Hematopoietic multipotent progenitor cell treated with erythropoietin and hydrocortisone succinate and interleukin-3 and kit ligand, for 8 days (in vitro differentiated cells): ENCODE measurements at regions not wholly inside any gene's neighbourhood (a gene's known extent, or its start where the extent isn't known, plus 50 kb on each side); places are given as distances from the start of the nearest gene placed in this dataset.

ENCODE experiments used
- DNase-seq: peaks from one replicate; pipeline ENCODE4 v3.0.0-alpha.2; 2015

GRCh38 chr16:62913333-62913732 is 877.1 kb upstream of the CDH8 start:
- no peak for DNase-seq

DNA sequence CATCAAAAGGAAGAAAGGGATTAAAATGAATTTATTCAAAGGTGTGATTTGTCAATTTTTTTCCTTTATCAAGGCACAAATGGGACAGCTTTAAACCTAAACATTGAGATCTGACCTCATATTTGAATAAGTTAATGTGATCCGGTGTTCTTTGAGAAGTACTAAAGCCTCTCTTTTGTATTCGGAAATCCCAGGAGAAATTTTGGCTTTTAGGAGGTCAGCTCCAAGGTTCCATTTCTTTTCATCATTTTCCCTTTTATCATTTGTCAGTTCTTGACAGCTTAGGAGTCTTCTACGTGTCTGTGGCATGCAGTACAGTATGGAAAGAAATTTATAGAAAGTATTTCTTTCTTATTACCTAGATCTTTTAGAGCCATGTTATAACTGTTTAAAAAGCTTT is 873.4 kb upstream of the CDH8 start:
- no peak for DNase-seq

GRCh38 chr16:62907562-62907961 is 871.3 kb upstream of the CDH8 start:
- no peak for DNase-seq

DNA sequence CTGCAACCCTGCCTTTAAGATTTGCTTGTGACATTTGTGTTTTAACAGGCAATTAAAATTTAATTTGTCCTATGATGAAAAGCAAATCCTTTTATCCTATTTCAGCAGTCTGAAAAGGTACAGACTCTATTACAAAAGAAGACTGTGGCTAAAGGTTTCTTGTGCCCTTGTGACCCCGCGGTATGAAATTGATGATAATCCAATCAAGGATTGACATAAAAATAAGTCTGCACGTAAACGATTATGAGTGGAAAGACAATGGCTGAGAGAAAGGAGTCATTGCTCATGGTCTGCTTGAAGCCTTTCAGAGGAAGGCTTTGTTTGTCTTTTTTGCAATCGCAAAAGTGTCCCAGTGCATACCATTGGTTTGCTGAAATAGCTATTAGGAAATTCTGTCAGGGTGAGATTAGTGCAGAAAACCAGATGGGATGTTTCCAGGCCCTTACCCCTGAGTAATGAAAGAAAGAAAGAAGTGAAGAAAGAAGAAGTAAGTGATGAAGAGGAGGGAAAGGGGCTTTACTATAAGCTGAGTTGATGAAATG is 867.8 kb upstream of the CDH8 start:
- DNase-seq: no peak

GRCh38 chr16:62899737-62900136 is 863.5 kb upstream of the CDH8 start:
- no peak for DNase-seq

GRCh38 chr16:62889097-62889496 is 852.9 kb upstream of the CDH8 start:
- DNase-seq: no peak

DNA sequence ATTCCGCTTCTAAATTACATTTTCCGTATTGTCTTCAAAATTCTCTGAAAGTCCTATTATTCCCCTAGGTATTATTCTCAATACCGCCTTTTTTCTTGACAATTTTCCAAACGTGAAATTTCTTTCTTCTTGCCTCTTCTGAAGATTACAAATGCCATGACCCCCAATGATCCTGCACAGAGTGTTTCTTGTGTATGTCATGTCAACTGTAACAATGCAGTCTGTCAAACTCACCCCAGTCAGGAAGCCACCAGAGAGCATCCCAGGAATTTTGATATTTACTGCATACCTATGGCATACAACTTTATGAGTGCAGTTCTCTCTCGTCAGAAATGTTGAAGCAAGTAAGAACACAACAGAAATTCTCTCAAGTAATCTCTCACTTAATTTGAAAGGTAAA is 847.3 kb upstream of the CDH8 start:
- DNase-seq: no peak

GRCh38 chr16:62882552-62883221 is 846.4 kb upstream of the CDH8 start:
- DNase-seq: no peak

DNA sequence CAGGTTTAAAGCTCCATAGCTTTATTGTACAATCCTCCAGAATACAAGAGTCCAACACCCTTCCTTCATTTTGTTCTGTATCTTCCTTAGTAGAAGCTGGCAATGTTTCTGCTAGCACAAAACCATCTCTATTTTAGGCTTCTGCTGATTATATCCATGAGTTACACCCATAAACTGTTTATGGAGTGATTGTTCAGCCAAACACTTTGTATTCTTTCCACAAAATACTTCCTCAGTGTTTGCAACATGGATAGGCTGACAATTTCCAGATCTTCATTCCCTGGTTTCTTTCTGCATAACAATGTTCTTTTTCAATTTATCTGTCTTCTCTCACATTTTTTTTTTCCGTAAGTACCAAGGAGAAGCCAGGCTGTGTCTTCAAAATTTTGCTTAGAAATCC is 839.9 kb upstream of the CDH8 start:
- no peak for DNase-seq

GRCh38 chr16:62872339-62872738 is 836.1 kb upstream of the CDH8 start:
- peak; percentile 1 for DNase-seq

DNA sequence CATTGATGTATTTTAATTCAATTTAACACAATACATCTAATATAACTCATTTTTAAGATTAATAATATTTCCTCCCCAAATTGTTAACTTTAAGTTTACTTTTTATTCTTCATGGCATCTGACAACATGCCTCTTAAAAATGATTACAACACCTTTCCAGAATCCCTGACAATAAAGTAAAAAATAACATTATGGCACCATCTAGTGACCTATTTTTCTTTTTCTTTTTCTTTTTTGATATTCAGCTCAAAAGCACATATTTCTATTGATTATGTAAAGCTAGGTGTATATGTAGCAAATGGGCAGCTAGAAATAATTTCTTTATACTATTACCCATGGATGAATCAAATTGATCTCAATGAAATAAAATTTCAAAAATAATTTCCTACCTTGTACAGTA is 834.3 kb upstream of the CDH8 start:
- no peak for DNase-seq

GRCh38 chr16:62869837-62870236 is 833.6 kb upstream of the CDH8 start:
- DNase-seq: no peak

DNA sequence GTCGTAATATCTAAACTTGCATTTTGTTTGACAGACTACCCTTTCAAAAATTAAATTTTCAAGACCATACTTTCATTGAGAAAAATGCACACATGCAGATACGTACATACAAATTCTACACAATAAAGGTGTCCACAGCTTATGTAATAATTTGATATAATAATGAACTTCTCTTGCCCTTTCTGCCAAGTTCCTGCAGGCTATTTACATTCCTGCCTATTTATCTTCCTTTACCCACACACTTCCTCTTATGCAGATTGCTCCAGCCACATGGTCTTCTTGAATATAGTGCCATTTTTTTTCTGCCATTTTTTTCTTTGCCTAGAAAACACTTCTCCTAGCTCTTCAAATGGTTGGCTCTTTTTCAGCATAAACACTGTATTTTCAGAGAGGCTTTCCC is 826.9 kb upstream of the CDH8 start:
- DNase-seq: no peak

GRCh38 chr16:62853887-62854286 is 817.6 kb upstream of the CDH8 start:
- no peak for DNase-seq

GRCh38 chr16:62846399-62847057 is 810.3 kb upstream of the CDH8 start:
- DNase-seq: no peak

DNA sequence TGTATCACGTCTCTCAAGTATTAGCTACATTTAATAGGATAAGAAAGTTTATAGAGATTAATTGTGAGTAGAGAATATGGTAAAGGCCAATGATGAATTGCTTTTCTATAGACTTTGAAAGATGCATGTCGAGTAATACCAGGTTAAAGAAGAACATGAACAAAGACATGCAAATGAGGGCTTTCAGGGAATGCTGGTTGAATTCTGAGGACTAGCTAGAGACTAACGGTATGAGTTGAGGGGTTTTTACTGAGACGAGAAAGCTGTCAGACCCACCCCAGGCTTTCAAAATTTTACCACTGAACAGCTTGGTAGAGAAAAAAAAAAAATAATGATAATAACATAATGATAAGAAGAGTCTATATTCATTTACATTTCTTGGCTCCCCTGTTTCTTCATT is 796.0 kb upstream of the CDH8 start:
- DNase-seq: no peak

DNA sequence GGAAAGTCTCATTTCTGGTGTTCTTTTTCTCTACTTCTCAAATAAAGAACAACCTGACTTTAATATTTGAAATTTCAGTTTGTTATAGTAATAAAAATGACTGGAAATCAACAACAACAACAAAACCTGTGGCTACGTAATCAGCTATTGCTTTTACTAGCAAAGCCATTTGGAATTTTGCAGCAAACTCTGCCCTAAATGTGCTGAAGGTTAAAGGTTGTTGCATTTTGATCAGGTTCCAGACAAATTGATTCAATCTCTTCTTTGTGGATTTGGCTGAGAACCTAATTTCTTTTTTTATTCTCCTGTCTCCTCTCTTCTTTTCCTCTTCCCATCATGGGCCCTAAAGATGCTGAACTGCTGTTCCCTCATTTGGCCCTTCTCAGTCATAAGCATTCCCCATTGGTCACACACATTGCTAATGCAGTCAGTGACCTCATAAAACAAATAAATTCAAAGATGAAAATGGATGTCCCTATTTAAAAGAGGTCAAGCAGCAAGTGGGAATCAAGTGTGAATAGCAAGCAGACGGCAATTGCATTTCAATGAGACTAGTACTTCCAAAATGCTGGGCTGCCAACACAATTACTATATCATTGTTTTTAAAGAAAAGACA is 795.1 kb upstream of the CDH8 start:
- no peak for DNase-seq

DNA sequence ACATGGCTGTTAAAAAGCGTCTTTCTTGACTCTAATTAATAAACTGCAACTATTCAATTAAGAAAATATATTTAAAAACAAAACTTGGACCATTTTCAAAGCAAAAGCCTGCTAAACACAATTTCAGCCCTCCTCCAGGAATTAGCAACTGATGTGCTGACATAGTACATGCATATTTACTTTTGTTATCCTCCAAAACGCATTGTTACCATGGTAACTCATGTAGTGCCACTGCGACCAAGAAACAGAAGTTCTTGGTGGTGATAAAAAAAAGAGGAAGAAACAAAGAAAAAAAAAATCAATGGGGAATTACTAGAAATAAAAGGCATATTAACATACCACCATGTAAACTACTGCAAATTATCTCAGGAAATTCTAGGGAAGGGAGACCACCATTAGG is 793.4 kb upstream of the CDH8 start:
- no peak for DNase-seq

DNA sequence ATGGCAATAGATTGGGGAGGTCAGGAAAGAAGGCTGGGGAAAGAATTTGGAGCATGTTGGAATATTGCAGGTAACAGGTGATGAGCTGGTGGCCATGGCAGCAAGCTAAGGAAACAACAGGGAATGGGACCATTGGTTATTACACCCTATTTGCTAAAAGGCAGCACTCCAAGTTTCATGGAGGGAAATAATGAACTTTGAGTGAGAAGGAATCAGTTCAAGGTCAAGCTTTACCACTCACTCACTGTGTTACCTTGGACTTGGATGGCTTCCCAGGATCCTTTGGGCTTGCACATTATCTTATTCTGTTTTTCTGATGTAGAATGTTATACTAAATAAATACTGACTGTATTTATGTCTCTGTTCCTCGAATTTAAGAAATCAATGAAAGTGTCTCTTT is 792.8 kb upstream of the CDH8 start:
- DNase-seq: no peak

DNA sequence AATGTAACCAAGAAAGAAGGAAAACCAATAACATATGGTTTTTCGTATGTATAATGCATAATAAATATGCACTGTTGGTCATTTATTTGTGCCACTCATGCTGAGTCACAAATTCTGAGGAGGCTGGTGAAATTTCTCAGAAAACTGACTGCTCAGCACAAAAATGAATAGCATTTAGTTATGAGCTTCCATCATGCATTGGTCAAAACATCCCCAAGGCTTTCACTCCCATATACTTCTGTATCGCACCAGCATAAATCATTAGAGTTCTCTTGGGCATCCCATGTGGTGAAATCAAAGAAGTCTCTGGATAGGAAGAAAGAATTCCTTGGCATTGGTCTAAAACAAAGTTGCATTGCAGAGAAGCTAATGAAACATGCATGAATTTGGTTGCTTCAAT is 785.6 kb upstream of the CDH8 start:
- no peak for DNase-seq

DNA sequence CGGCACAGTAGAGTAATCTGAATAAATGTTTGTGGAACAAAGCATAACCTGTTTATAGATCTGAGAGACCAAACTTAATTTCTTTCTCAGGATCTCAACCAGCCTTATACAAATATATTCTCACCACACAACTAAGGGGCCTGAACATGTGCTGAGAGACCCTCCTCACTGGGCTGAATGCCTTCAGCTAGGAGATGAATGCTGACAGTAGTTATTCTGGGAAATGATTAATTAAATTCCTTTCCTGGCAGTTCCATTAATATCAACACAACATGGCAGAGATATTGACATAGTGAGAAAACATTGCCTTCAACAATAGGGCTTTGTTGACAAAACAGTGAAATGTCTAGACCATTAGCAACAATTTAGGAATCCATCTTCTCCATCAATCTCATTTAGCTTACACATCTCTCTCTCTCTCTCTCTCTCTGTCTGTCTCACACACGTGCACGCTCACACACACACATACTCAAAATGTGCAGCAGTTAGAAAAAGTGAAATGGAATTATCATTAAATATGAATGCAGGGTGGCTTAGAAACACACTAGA is 780.8 kb upstream of the CDH8 start:
- DNase-seq: no peak

DNA sequence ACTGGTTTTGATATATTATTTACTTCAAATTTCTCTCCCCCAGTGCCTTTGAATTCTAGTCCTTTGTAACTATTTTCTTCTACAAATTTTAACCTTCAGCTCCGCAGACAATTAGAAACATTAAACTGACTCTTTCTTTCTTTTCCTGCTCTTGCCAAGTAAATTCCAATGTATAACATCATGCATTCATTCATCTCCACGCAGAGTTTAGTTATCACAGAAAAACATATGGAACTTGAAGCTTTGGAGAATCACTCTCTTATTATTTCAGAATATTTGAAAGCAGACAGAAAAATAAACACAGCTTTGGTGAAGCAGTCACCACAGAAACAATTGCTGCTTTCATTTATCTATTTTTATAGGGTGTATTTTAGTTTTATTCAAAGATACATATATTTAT is 778.7 kb upstream of the CDH8 start:
- DNase-seq: no peak

- DNase-seq: no peak
Measured at GRCh38 chr16:62805221-62805857, 769.1 kb upstream of the CDH8 start.

DNA sequence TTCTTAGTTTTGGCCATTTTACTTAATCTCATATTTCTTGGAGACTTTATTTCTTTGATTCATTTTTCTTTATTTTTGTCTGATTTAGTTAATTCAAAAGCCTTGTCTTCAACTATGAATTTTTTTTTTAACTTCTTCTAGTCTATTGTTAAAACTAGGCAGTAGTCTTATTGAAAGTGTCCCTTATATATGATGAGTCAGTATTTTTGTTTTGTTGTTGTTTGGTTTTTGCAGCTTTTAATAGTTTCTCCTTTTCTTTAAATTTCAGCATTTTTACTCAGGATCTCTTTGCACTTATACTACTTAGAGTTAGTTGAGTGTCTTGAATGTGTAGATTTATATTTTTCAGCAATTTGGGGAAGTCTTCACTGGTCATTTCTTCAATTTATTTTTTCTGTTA is 758.5 kb upstream of the CDH8 start:
- DNase-seq: no peak
